A549 (cell line): ENCODE measurements at regions not wholly inside any gene's neighbourhood (a gene's known extent, or its start where the extent isn't known, plus 50 kb on each side); places are given as distances from the start of the nearest gene placed in this dataset.
"Not testable (repeated sequence)": the region's sequence is repeated elsewhere in the genome, so short reads cannot be mapped to it uniquely, and the experiment has no call there.

Experiments used
- CHD2 ChIP-seq: fragments of 150-350 bp; IDR thresholded peaks from 2 replicates; pipeline ENCODE4 v1.6.1; 2014; ENCODE audit warnings: low read length; ENCODE audit not compliant: partially characterized antibody
- EHMT2 ChIP-seq: fragments of 200-600 bp; sonication (generic); IDR thresholded peaks from 2 replicates; pipeline ENCODE4 v1.6.1; 2016; ENCODE audit warnings: antibody characterized with exemption, low read depth, mild to moderate bottlenecking, moderate library complexity
- MAX ChIP-seq: IDR thresholded peaks from 2 replicates; pipeline ENCODE4 v1.6.1; 2012
- MAZ ChIP-seq: fragments of 150-350 bp; IDR thresholded peaks from 2 replicates; pipeline ENCODE4 v1.6.1; 2014; ENCODE audit warnings: antibody characterized with exemption, low read depth, low read length, borderline replicate concordance
- PBX3 ChIP-seq: IDR thresholded peaks from 2 replicates; pipeline ENCODE4 v1.6.1; 2012
- TF ChIP-seq, protein P1 (sequence below): fragments of >200 bp; sonication (Bioruptor Twin); formaldehyde crosslinking; IDR thresholded peaks from 3 replicates; pipeline ENCODE4 v1.5.1; 2016

DNA sequence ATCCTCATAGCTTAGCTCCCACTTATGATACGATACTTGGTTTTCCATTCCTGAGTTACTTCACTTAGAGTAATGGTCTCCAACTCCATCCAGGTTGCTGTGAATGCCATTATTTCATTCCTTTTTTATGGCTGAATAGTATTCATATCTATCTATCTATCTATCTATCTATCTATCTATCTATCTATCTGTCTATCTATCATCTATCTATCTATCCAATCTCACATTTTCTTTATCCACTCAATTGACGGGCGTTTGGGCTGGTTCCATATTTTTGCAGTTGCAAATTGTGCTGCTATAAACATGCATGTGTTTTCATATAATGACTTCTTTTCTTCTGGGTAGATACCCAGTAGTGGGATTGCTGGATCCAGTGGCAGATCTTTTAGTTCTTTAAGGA is 65.4 kb upstream of the NXPH1 start:
- TF ChIP-seq EHMT2, CHD2, PBX3, MAX, MAZ: not testable (repeated sequence)
- TF ChIP-seq, protein P1, sequence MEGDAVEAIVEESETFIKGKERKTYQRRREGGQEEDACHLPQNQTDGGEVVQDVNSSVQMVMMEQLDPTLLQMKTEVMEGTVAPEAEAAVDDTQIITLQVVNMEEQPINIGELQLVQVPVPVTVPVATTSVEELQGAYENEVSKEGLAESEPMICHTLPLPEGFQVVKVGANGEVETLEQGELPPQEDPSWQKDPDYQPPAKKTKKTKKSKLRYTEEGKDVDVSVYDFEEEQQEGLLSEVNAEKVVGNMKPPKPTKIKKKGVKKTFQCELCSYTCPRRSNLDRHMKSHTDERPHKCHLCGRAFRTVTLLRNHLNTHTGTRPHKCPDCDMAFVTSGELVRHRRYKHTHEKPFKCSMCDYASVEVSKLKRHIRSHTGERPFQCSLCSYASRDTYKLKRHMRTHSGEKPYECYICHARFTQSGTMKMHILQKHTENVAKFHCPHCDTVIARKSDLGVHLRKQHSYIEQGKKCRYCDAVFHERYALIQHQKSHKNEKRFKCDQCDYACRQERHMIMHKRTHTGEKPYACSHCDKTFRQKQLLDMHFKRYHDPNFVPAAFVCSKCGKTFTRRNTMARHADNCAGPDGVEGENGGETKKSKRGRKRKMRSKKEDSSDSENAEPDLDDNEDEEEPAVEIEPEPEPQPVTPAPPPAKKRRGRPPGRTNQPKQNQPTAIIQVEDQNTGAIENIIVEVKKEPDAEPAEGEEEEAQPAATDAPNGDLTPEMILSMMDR, result not testable (repeated sequence)
